ENCODE measurements at regions not wholly inside any gene's neighbourhood (a gene's known extent, or its start where the extent isn't known, plus 50 kb on each side); places are given as distances from the start of the nearest gene placed in this dataset.

DNA sequence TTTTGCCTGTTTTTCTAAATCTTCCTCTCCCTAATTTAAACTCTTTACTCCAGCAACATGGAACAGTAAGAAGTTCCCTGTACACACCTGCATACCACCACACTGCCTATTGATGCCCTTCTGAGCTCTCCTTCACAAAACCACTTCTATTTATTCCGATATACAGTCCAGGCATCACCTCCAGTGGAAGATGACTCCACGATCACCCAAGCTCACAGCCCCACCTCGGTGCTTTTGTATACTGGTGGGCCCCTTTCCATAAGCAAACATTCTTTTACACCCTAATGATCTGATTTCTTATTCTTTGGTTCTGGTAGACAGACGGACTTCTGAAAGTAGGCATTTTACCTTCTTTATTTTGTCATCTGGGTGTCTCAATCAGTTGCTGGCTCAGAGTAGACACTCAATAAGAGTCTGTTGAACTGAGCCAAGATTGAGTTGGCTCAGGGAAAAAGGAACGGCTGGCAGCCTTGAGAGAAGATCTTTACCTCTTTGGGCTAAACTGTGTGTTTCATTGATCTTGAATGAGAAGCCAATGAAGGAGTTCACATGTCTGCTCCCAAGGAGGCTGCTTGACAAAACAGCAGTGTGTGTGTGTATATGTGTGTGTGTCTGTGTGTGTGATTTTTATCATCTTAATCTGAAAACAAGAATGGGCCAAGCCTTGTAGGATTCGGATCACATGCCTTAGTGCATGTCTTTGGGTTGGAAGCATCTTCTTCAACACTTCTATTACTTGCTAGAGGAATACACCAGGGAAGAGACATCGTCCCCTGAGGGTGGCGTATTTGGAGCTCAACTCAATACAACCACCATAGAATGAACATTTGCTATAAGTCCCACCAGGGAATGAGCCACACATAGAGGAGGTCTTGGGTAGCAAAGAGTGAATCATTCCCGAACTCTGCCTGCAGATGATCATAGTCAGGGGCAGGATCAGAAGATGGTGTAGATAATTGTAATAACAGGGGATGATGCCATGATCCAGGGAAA, 341.8 kb downstream of the CYRIA start:
- TF ChIP-seq POLR2A (IDR thresholded peaks at IDR 0.05), result no peak
- TF ChIP-seq, protein P1, sequence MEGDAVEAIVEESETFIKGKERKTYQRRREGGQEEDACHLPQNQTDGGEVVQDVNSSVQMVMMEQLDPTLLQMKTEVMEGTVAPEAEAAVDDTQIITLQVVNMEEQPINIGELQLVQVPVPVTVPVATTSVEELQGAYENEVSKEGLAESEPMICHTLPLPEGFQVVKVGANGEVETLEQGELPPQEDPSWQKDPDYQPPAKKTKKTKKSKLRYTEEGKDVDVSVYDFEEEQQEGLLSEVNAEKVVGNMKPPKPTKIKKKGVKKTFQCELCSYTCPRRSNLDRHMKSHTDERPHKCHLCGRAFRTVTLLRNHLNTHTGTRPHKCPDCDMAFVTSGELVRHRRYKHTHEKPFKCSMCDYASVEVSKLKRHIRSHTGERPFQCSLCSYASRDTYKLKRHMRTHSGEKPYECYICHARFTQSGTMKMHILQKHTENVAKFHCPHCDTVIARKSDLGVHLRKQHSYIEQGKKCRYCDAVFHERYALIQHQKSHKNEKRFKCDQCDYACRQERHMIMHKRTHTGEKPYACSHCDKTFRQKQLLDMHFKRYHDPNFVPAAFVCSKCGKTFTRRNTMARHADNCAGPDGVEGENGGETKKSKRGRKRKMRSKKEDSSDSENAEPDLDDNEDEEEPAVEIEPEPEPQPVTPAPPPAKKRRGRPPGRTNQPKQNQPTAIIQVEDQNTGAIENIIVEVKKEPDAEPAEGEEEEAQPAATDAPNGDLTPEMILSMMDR (IDR thresholded peaks at IDR 0.05), result no peak
